Hepatocyte (in vitro differentiated cells): ENCODE measurements at regions not wholly inside any gene's neighbourhood (a gene's known extent, or its start where the extent isn't known, plus 50 kb on each side); places are given as distances from the start of the nearest gene placed in this dataset.
A peak's percentile ranks its signal among the peaks of the same experiment; 100 is the strongest.

Experiments
- DNase-seq: peaks from one replicate; pipeline ENCODE4 v3.0.0-alpha.2; 2016; ENCODE audit warnings: low spot score
- H2AFZ ChIP-seq: fragments of 200-600 bp; sonication (generic); 2 replicates; pipeline ENCODE4 v1.6.0; 2016; ENCODE audit warnings: antibody characterized with exemption, mild to moderate bottlenecking
- H3K27ac ChIP-seq: fragments of 200-600 bp; sonication (generic); 2 replicates; pipeline ENCODE4 v1.5.1; 2016; ENCODE audit warnings: mild to moderate bottlenecking
- H3K27me3 ChIP-seq: fragments of 200-600 bp; sonication (generic); 2 replicates; pipeline ENCODE4 v1.6.1; 2016
- H3K36me3 ChIP-seq: fragments of 200-600 bp; sonication (generic); replicated peaks from 2 replicates; pipeline ENCODE4 v1.5.1; 2016; ENCODE audit warnings: low read depth; ENCODE audit not compliant: insufficient read depth
- H3K4me1 ChIP-seq: fragments of 200-600 bp; sonication (generic); 2 replicates; pipeline ENCODE4 v1.5.1; 2016; ENCODE audit warnings: mild to moderate bottlenecking, moderate library complexity; ENCODE audit not compliant: insufficient read depth
- H3K4me2 ChIP-seq: fragments of 200-600 bp; sonication (generic); 2 replicates; pipeline ENCODE4 v1.6.0; 2016
- H3K4me3 ChIP-seq: fragments of 200-600 bp; sonication (generic); 2 replicates; pipeline ENCODE4 v1.5.1; 2016; ENCODE audit warnings: mild to moderate bottlenecking
- H3K79me2 ChIP-seq: fragments of 200-600 bp; sonication (generic); 2 replicates; pipeline ENCODE4 v1.6.0; 2017; ENCODE audit warnings: mild to moderate bottlenecking
- H3K9me2 ChIP-seq: fragments of 200-600 bp; sonication (generic); replicated peaks from 2 replicates; pipeline ENCODE4 v1.6.0; 2017; ENCODE audit warnings: mild to moderate bottlenecking; ENCODE audit not compliant: insufficient read depth
- H3K9me3 ChIP-seq: fragments of 200-600 bp; sonication (generic); 2 replicates; pipeline ENCODE4 v1.5.1; 2016; ENCODE audit warnings: low read depth, mild to moderate bottlenecking
- H4K20me1 ChIP-seq: fragments of 200-600 bp; sonication (generic); 2 replicates; pipeline ENCODE4 v1.6.0; 2016; ENCODE audit warnings: mild to moderate bottlenecking; ENCODE audit not compliant: insufficient read depth, poor library complexity, severe bottlenecking
- CTCF ChIP-seq: fragments of 200-600 bp; sonication (generic); IDR thresholded peaks from 2 replicates; pipeline ENCODE4 v1.5.1; 2016; ENCODE audit warnings: antibody characterized with exemption, mild to moderate bottlenecking; ENCODE audit not compliant: poor library complexity
- EZH2 ChIP-seq: fragments of 200-600 bp; sonication (generic); IDR thresholded peaks from 2 replicates; pipeline ENCODE4 v1.6.1; 2016; ENCODE audit warnings: antibody characterized with exemption, mild to moderate bottlenecking, borderline replicate concordance
- EZH2phosphoT487 ChIP-seq: fragments of 200-600 bp; sonication (generic); IDR thresholded peaks from one replicate; pipeline ENCODE4 v1.6.1; 2018; ENCODE audit warnings: antibody characterized with exemption, mild to moderate bottlenecking, low read depth, moderate library complexity; ENCODE audit not compliant: unreplicated experiment, severe bottlenecking
- WGBS: methylation state at CpG from one replicate; pipeline ENCODE4 v1.1.6; 2016; ENCODE audit warnings: low lambda C conversion rate; ENCODE audit errors: missing lambda C conversion rate; 5-methylcytosine and 5-hydroxymethylcytosine counted together

- 88% methylated on average over 15 of the region's 15 CpGs for WGBS
- Histone ChIP-seq H4K20me1 (no peaks in the 10 kb centered on the region), H3K27me3 (no peaks in the 10 kb centered on the region), H3K4me1 (no peaks in the 10 kb centered on the region), H3K4me3 (no peak overlapping the region), H3K79me2 (no peaks in the 10 kb centered on the region), H2AFZ (no peak overlapping the region), H3K4me2 (no peak overlapping the region), H3K9me3 (no peaks in the 10 kb centered on the region), H3K9me2 (no peaks in the 10 kb centered on the region), H3K27ac (no peak overlapping the region), H3K36me3 (no peaks in the 10 kb centered on the region)
- no peak for DNase-seq
- TF ChIP-seq EZH2phosphoT487 (no peak), EZH2 (no peak), CTCF (no peak)
These were observed 134.5 kb upstream of the KLF3 start for GRCh38 chr4:38529189-38530115.

GRCh38 chr4:38530486-38530885 lies 133.5 kb upstream of the KLF3 start:
- Histone ChIP-seq H3K79me2 (no peaks in the 10 kb centered on the region), H3K4me1 (no peaks in the 10 kb centered on the region), H3K27me3 (no peaks in the 10 kb centered on the region), H3K4me2 (no peak overlapping the region), H3K9me2 (no peaks in the 10 kb centered on the region), H3K4me3 (no peak overlapping the region), H3K27ac (no peak overlapping the region), H3K9me3 (no peaks in the 10 kb centered on the region), H2AFZ (no peak overlapping the region), H4K20me1 (no peaks in the 10 kb centered on the region), H3K36me3 (no peaks in the 10 kb centered on the region)
- TF ChIP-seq EZH2, result no peak
- no peak for TF ChIP-seq CTCF
- TF ChIP-seq EZH2phosphoT487, result no peak
- 92% methylated on average over 1 of the region's 1 CpG for WGBS
- no peak for DNase-seq

- Histone ChIP-seq H3K9me2 (no peaks in the 10 kb centered on the region), H3K27me3 (no peaks in the 10 kb centered on the region), H2AFZ (peak overlapping the region; percentile 20), H3K4me2 (peak overlapping the region; percentile 66), H3K36me3 (no peaks in the 10 kb centered on the region), H3K4me1 (no peaks in the 10 kb centered on the region), H3K4me3 (no peak overlapping the region), H3K79me2 (no peaks in the 10 kb centered on the region), H4K20me1 (no peaks in the 10 kb centered on the region), H3K27ac (peak overlapping the region; percentile 44), H3K9me3 (no peaks in the 10 kb centered on the region)
- no peak for TF ChIP-seq EZH2phosphoT487
- TF ChIP-seq EZH2, result no peak
- TF ChIP-seq CTCF, result no peak
- peak; percentile 58 for DNase-seq
- 43% methylated on average over 5 of the region's 5 CpGs for WGBS
These were observed 132.8 kb upstream of the KLF3 start for GRCh38 chr4:38531141-38531727.
